Smooth muscle cell (in vitro differentiated cells): ENCODE measurements at regions not wholly inside any gene's neighbourhood (a gene's known extent, or its start where the extent isn't known, plus 50 kb on each side); places are given as distances from the start of the nearest gene placed in this dataset. TPM values are rescaled to one million over a fixed set of nuclear protein-coding genes. Genes with fewer than 3 reads are reported as not detected.

Experiments
- DNase-seq: peaks from one replicate; lab custom pipeline; 2025; ENCODE audit not compliant: unreplicated experiment; lab: John Stamatoyannopoulos, UW
- H2AFZ ChIP-seq: fragments of 200-600 bp; sonication (generic); 2 replicates; pipeline ENCODE4 v1.6.0; 2016; ENCODE audit warnings: antibody characterized with exemption, low read depth, mild to moderate bottlenecking
- H3F3A ChIP-seq: fragments of 200-600 bp; sonication (generic); 2 replicates; pipeline ENCODE4 v1.6.0; 2017; ENCODE audit warnings: antibody characterized with exemption, low read depth
- H3K27ac ChIP-seq: fragments of 200-600 bp; sonication (generic); 2 replicates; pipeline ENCODE4 v1.5.1; 2016; ENCODE audit warnings: low read depth, mild to moderate bottlenecking
- H3K27me3 ChIP-seq: fragments of 200-600 bp; sonication (generic); 2 replicates; pipeline ENCODE4 v1.6.1; 2016; ENCODE audit warnings: low read depth, mild to moderate bottlenecking
- H3K36me3 ChIP-seq: fragments of 200-600 bp; sonication (generic); 2 replicates; pipeline ENCODE4 v1.5.1; 2016; ENCODE audit warnings: low read depth
- H3K4me1 ChIP-seq: fragments of 200-600 bp; sonication (generic); 2 replicates; pipeline ENCODE4 v1.5.1; 2016; ENCODE audit warnings: low read depth
- H3K4me2 ChIP-seq: fragments of 200-600 bp; sonication (generic); 2 replicates; pipeline ENCODE4 v1.6.0; 2016; ENCODE audit warnings: mild to moderate bottlenecking
- H3K4me3 ChIP-seq: fragments of 200-600 bp; sonication (generic); 2 replicates; pipeline ENCODE4 v1.5.1; 2016; ENCODE audit warnings: mild to moderate bottlenecking
- H3K79me2 ChIP-seq: fragments of 200-600 bp; sonication (generic); 2 replicates; pipeline ENCODE4 v1.6.0; 2016; ENCODE audit warnings: low read depth, mild to moderate bottlenecking
- H3K9ac ChIP-seq: fragments of 200-600 bp; sonication (generic); 2 replicates; pipeline ENCODE4 v1.6.0; 2016; ENCODE audit warnings: low read depth
- H3K9me3 ChIP-seq: fragments of 200-600 bp; sonication (generic); replicated peaks from 2 replicates; pipeline ENCODE4 v1.5.1; 2016; ENCODE audit warnings: low read depth
- H4K20me1 ChIP-seq: fragments of 200-600 bp; sonication (generic); 2 replicates; pipeline ENCODE4 v1.6.0; 2016; ENCODE audit warnings: low read depth
- WGBS: methylation state at CpG from one replicate; pipeline ENCODE4 v1.1.7; 2016; ENCODE audit warnings: low lambda C conversion rate; 5-methylcytosine and 5-hydroxymethylcytosine counted together
- small RNA-seq: library from RNA; depleted of rRNA; stranded (forward); fragments of <200 nt; gene quantifications from one replicate; pipeline ENCODE3, GENCODE V24; 2014
- TF ChIP-seq, protein P1 (sequence below): fragments of 200-600 bp; sonication (generic); IDR thresholded peaks from 2 replicates; pipeline ENCODE4 v1.5.1; 2017; ENCODE audit warnings: borderline replicate concordance, mild to moderate bottlenecking, antibody characterized with exemption; ENCODE audit not compliant: insufficient read depth, poor library complexity, severe bottlenecking

DNA sequence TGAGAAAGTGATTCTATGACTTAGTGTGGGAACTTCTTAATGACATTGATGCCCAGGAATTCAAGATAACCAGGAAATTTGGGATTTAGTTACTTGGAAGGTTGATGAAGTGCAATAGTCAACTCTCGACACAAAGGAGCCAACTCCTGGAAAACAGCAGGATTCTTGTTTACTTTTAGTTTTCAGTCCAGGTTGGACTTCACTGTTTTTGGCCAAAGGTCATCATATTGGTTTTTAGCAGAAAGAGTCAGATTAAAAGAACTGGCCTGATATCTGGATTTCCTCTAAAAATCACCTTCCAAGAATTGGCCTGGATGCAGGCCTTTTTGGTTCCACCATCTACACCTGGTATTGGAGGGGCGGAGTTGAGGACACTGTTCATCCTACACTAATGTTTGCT lies 60.1 kb upstream of the SALL1 start:
- Histone ChIP-seq H3K79me2 (no peaks in the 10 kb centered on the region), H3F3A (no peaks in the 10 kb centered on the region), H3K4me3 (no peak overlapping the region), H3K36me3 (no peaks in the 10 kb centered on the region), H3K4me2 (no peak overlapping the region), H3K4me1 (no peaks in the 10 kb centered on the region), H4K20me1 (no peaks in the 10 kb centered on the region), H3K27ac (no peak overlapping the region), H3K9ac (no peak overlapping the region), H3K9me3 (no peaks in the 10 kb centered on the region), H3K27me3 (peaks cover 8% of the 10 kb centered on the region), H2AFZ (no peak overlapping the region)
- 99% methylated on average over 2 of the region's 2 CpGs for WGBS
- DNase-seq: no peak
- TF ChIP-seq, protein P1, sequence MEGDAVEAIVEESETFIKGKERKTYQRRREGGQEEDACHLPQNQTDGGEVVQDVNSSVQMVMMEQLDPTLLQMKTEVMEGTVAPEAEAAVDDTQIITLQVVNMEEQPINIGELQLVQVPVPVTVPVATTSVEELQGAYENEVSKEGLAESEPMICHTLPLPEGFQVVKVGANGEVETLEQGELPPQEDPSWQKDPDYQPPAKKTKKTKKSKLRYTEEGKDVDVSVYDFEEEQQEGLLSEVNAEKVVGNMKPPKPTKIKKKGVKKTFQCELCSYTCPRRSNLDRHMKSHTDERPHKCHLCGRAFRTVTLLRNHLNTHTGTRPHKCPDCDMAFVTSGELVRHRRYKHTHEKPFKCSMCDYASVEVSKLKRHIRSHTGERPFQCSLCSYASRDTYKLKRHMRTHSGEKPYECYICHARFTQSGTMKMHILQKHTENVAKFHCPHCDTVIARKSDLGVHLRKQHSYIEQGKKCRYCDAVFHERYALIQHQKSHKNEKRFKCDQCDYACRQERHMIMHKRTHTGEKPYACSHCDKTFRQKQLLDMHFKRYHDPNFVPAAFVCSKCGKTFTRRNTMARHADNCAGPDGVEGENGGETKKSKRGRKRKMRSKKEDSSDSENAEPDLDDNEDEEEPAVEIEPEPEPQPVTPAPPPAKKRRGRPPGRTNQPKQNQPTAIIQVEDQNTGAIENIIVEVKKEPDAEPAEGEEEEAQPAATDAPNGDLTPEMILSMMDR: no peak

GRCh38 chr16:51210087-51210486 lies 59.0 kb upstream of the SALL1 start:
- TF ChIP-seq, protein P1: no peak
- no peaks in the 10 kb centered on the region for H3K79me2 ChIP-seq
- H3K27me3 ChIP-seq: peaks cover 8% of the 10 kb centered on the region
- H3K9me3 ChIP-seq: no peaks in the 10 kb centered on the region
- no peaks in the 10 kb centered on the region for H4K20me1 ChIP-seq
- no peaks in the 10 kb centered on the region for H3K4me1 ChIP-seq
- no peaks in the 10 kb centered on the region for H3K36me3 ChIP-seq
- no peak for DNase-seq
- H3K27ac ChIP-seq: no peak overlapping the region
- no peak overlapping the region for H3K4me2 ChIP-seq
- no peak overlapping the region for H3K9ac ChIP-seq
- H3F3A ChIP-seq: no peaks in the 10 kb centered on the region
- WGBS: 97% methylated on average over 2 of the region's 2 CpGs
- no peak overlapping the region for H2AFZ ChIP-seq
- no peak overlapping the region for H3K4me3 ChIP-seq

GRCh38 chr16:51201604-51202003 lies 50.5 kb upstream of the SALL1 start:
- Histone ChIP-seq H3K4me1 (no peaks in the 10 kb centered on the region), H3K4me2 (no peak overlapping the region), H3K79me2 (no peaks in the 10 kb centered on the region), H3K36me3 (no peaks in the 10 kb centered on the region), H2AFZ (no peak overlapping the region), H3K4me3 (no peak overlapping the region), H3K27ac (no peak overlapping the region), H3K27me3 (no peaks in the 10 kb centered on the region), H3K9me3 (no peaks in the 10 kb centered on the region), H3F3A (no peaks in the 10 kb centered on the region), H4K20me1 (no peaks in the 10 kb centered on the region), H3K9ac (no peak overlapping the region)
- TF ChIP-seq, protein P1: no peak
- DNase-seq: no peak

Small RNA genes lying in the stretch of these regions (small RNA-seq; reads per million reads assigned to genes)
- not detected for gene AC137527.1
